HG02642 (cell line): ENCODE measurements at regions not wholly inside any gene's neighbourhood (a gene's known extent, or its start where the extent isn't known, plus 50 kb on each side); places are given as distances from the start of the nearest gene placed in this dataset.

Experiments used
- ATAC-seq: cut with Tn5 transposase; IDR thresholded peaks from one replicate; pipeline ENCODE4 v1.9.1; 2021; ENCODE audit warnings: mild to moderate bottlenecking; ENCODE audit not compliant: unreplicated experiment, poor library complexity

GRCh38 chr21:41655259-41655658 is 111.6 kb downstream of the RIPK4 start:
- ATAC-seq: no peak

- no peak for ATAC-seq
Observed at GRCh38 chr21:41653954-41654491, 112.8 kb downstream of the RIPK4 start.

GRCh38 chr21:41653243-41653953 is 113.5 kb downstream of the RIPK4 start:
- no peak for ATAC-seq

- ATAC-seq: no peak
Observed at GRCh38 chr21:41651830-41652229, 115.0 kb downstream of the RIPK4 start.

GRCh38 chr21:41651406-41651805 is 115.4 kb downstream of the RIPK4 start:
- no peak for ATAC-seq

GRCh38 chr21:41650526-41651145 is 116.2 kb downstream of the RIPK4 start:
- ATAC-seq: no peak

GRCh38 chr21:41648591-41649031 is 118.2 kb downstream of the RIPK4 start:
- ATAC-seq: no peak

- ATAC-seq: no peak
Observed at GRCh38 chr21:41647806-41648561, 118.9 kb downstream of the RIPK4 start.

GRCh38 chr21:41643246-41643966 is 123.4 kb downstream of the RIPK4 start:
- ATAC-seq: no peak

GRCh38 chr21:41641821-41642701 is 124.8 kb downstream of the RIPK4 start:
- ATAC-seq: no peak

- ATAC-seq: no peak
Observed at GRCh38 chr21:41641510-41641815, 125.4 kb downstream of the RIPK4 start.

- no peak for ATAC-seq
Observed at GRCh38 chr21:41640748-41641509, 125.9 kb downstream of the RIPK4 start.

GRCh38 chr21:41639766-41640165 is 127.1 kb downstream of the RIPK4 start:
- ATAC-seq: no peak

- ATAC-seq: no peak
Observed at GRCh38 chr21:41639336-41639735, 127.5 kb downstream of the RIPK4 start.

- ATAC-seq: no peak
Observed at GRCh38 chr21:41638201-41638790, 128.6 kb downstream of the RIPK4 start.

GRCh38 chr21:41636636-41637630 is 129.0 kb upstream of the TMPRSS2 start:
- no peak for ATAC-seq

GRCh38 chr21:41635874-41636273 is 127.9 kb upstream of the TMPRSS2 start:
- no peak for ATAC-seq
